GM12878 (cell line): ENCODE measurements at regions not wholly inside any gene's neighbourhood (a gene's known extent, or its start where the extent isn't known, plus 50 kb on each side); places are given as distances from the start of the nearest gene placed in this dataset.

ENCODE experiments used
- CREB1 ChIP-seq: IDR thresholded peaks from 2 replicates; pipeline ENCODE4 v1.6.1; 2012; ENCODE audit warnings: low read depth, mild to moderate bottlenecking, inconsistent platforms
- ESRRA ChIP-seq: IDR thresholded peaks from 2 replicates; pipeline ENCODE4 v1.6.1; 2012; ENCODE audit warnings: mild to moderate bottlenecking, low read length, improper control_type of control experiment
- ETV6 ChIP-seq, 2 experiments: fragments of 450-650 bp in 1 of 2; IDR thresholded peaks in 1 of 2; conservative IDR thresholded peaks in 1 of 2; 2 replicates each; pipeline ENCODE4 v1.6.1; 2014; ENCODE audit warnings: antibody characterized with exemption in 1 of 2, borderline replicate concordance in 1 of 2, low read depth in 1 of 2, mild to moderate bottlenecking in 1 of 2, moderate library complexity in 1 of 2
- KAT2A ChIP-seq: conservative IDR thresholded peaks from 2 replicates; pipeline ENCODE4 v1.6.1; 2011; ENCODE audit warnings: low read depth, low read length; ENCODE audit not compliant: control insufficient read depth
- MTA3 ChIP-seq: IDR thresholded peaks from 2 replicates; pipeline ENCODE4 v1.6.1; 2012; ENCODE audit warnings: low read length, inconsistent platforms, borderline replicate concordance
- MYC ChIP-seq: IDR thresholded peaks from 2 replicates; pipeline ENCODE4 v1.6.1; 2011; ENCODE audit warnings: mild to moderate bottlenecking, low read length, moderate library complexity, inconsistent platforms; ENCODE audit not compliant: insufficient read depth, insufficient replicate concordance, insufficient read length, severe bottlenecking
- POLR2A ChIP-seq: IDR thresholded peaks from 2 replicates; pipeline ENCODE4 v1.6.1; 2011; ENCODE audit warnings: low read depth, mild to moderate bottlenecking, low read length
- POLR2AphosphoS5 ChIP-seq: IDR thresholded peaks from 2 replicates; pipeline ENCODE4 v1.6.1; 2011; ENCODE audit warnings: mild to moderate bottlenecking, low read length, inconsistent platforms
- RAD21 ChIP-seq: IDR thresholded peaks from 2 replicates; pipeline ENCODE4 v1.6.1; 2011; ENCODE audit warnings: mild to moderate bottlenecking, low read depth, low read length, moderate library complexity; ENCODE audit not compliant: insufficient read depth
- SPI1 ChIP-seq: IDR thresholded peaks from 2 replicates; pipeline ENCODE4 v1.6.1; 2011; ENCODE audit warnings: low read depth, mild to moderate bottlenecking, low read length, moderate library complexity, borderline replicate concordance; ENCODE audit not compliant: insufficient read depth
- SUPT20H ChIP-seq: IDR thresholded peaks from 2 replicates; pipeline ENCODE4 v1.6.1; 2011; ENCODE audit warnings: low read depth, mild to moderate bottlenecking, low read length, moderate library complexity, borderline replicate concordance; ENCODE audit not compliant: control insufficient read depth
- ZSCAN29 ChIP-seq: fragments of 450-650 bp; IDR thresholded peaks from 2 replicates; pipeline ENCODE4 v1.6.1; 2017; ENCODE audit warnings: mild to moderate bottlenecking, moderate library complexity
- ZZZ3 ChIP-seq: IDR thresholded peaks from 2 replicates; pipeline ENCODE4 v1.6.1; 2011; ENCODE audit warnings: low read depth; ENCODE audit not compliant: control insufficient read depth, insufficient read length
- TF ChIP-seq, protein P1 (sequence below): fragments of 450-650 bp; IDR thresholded peaks from 2 replicates; pipeline ENCODE4 v1.6.1; 2016; ENCODE audit warnings: mild to moderate bottlenecking
- TF ChIP-seq, protein P2 (sequence below): fragments of 450-650 bp; IDR thresholded peaks from 2 replicates; pipeline ENCODE4 v1.6.1; 2017; ENCODE audit warnings: borderline replicate concordance
- TF ChIP-seq, protein P3 (sequence below): fragments of 450-650 bp; IDR thresholded peaks from 2 replicates; pipeline ENCODE4 v1.6.1; 2016; ENCODE audit warnings: mild to moderate bottlenecking, moderate library complexity, borderline replicate concordance
- TF ChIP-seq, protein P4 (sequence below): IDR thresholded peaks from 2 replicates; pipeline ENCODE4 v1.6.1; 2012; ENCODE audit warnings: low read depth, low read length, improper control_type of control experiment
- TF ChIP-seq, protein P5 (sequence below): IDR thresholded peaks from 2 replicates; pipeline ENCODE4 v1.6.1; 2011; ENCODE audit warnings: low read depth, low read length, improper control_type of control experiment, borderline replicate concordance
- TF ChIP-seq, protein P6 (sequence below): fragments of 450-650 bp; conservative IDR thresholded peaks from 2 replicates; pipeline ENCODE4 v1.6.1; 2017; ENCODE audit warnings: mild to moderate bottlenecking, moderate library complexity

DNA sequence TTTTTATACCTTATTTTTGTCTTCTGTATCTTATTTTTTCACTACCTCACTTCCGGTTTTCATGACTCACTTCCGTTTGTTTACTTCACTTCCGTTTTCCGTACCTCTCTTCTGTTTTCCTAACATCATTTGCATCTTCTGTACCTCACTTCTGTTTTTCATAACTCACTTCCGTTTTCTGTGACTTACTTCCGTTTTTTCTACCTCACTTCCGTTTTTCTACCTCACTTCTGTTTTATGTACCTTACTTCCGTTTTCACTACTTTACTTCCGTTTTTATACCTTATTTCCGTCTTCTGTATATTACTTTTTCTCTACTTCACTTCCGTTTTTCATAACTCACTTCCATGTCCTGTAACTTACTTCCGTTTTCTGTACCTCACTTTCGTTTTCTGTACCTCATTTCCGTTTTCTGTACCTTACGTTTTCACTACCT is 492.5 kb upstream of the AKR1E2 start (continued):
- TF ChIP-seq, protein P1, sequence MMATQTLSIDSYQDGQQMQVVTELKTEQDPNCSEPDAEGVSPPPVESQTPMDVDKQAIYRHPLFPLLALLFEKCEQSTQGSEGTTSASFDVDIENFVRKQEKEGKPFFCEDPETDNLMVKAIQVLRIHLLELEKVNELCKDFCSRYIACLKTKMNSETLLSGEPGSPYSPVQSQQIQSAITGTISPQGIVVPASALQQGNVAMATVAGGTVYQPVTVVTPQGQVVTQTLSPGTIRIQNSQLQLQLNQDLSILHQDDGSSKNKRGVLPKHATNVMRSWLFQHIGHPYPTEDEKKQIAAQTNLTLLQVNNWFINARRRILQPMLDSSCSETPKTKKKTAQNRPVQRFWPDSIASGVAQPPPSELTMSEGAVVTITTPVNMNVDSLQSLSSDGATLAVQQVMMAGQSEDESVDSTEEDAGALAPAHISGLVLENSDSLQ: 0 out of 2 replicates have a peak, but pooled peaks have one; percentile 8
- TF ChIP-seq SPI1: peak; percentile 68; the same call in 1 of the 2 replicates
- no peak for TF ChIP-seq MYC
- no peak for TF ChIP-seq ZZZ3
- no peak for TF ChIP-seq POLR2A
- TF ChIP-seq, protein P2, sequence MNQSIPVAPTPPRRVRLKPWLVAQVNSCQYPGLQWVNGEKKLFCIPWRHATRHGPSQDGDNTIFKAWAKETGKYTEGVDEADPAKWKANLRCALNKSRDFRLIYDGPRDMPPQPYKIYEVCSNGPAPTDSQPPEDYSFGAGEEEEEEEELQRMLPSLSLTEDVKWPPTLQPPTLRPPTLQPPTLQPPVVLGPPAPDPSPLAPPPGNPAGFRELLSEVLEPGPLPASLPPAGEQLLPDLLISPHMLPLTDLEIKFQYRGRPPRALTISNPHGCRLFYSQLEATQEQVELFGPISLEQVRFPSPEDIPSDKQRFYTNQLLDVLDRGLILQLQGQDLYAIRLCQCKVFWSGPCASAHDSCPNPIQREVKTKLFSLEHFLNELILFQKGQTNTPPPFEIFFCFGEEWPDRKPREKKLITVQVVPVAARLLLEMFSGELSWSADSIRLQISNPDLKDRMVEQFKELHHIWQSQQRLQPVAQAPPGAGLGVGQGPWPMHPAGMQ: no peak
- peak in 1 of 2 experiments; percentile 81; a peak in 3 of 4 replicates for TF ChIP-seq ETV6 (conservative IDR thresholded peaks at IDR 0.05 in 1 of 2, IDR thresholded peaks at IDR 0.05 in 1 of 2; ENCODE audit: borderline replicate concordance in 1 of 2, low read depth in 1 of 2)
- no peak for TF ChIP-seq KAT2A
- TF ChIP-seq ZSCAN29: no peak
- TF ChIP-seq RAD21: no peak
- no peak for TF ChIP-seq ESRRA
- no peak for TF ChIP-seq MTA3
- TF ChIP-seq, protein P3, sequence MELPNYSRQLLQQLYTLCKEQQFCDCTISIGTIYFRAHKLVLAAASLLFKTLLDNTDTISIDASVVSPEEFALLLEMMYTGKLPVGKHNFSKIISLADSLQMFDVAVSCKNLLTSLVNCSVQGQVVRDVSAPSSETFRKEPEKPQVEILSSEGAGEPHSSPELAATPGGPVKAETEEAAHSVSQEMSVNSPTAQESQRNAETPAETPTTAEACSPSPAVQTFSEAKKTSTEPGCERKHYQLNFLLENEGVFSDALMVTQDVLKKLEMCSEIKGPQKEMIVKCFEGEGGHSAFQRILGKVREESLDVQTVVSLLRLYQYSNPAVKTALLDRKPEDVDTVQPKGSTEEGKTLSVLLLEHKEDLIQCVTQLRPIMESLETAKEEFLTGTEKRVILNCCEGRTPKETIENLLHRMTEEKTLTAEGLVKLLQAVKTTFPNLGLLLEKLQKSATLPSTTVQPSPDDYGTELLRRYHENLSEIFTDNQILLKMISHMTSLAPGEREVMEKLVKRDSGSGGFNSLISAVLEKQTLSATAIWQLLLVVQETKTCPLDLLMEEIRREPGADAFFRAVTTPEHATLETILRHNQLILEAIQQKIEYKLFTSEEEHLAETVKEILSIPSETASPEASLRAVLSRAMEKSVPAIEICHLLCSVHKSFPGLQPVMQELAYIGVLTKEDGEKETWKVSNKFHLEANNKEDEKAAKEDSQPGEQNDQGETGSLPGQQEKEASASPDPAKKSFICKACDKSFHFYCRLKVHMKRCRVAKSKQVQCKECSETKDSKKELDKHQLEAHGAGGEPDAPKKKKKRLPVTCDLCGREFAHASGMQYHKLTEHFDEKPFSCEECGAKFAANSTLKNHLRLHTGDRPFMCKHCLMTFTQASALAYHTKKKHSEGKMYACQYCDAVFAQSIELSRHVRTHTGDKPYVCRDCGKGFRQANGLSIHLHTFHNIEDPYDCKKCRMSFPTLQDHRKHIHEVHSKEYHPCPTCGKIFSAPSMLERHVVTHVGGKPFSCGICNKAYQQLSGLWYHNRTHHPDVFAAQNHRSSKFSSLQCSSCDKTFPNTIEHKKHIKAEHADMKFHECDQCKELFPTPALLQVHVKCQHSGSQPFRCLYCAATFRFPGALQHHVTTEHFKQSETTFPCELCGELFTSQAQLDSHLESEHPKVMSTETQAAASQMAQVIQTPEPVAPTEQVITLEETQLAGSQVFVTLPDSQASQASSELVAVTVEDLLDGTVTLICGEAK: peak; percentile 83
- TF ChIP-seq, protein P4, sequence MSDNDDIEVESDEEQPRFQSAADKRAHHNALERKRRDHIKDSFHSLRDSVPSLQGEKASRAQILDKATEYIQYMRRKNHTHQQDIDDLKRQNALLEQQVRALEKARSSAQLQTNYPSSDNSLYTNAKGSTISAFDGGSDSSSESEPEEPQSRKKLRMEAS: no peak
- no peak for TF ChIP-seq POLR2AphosphoS5
- TF ChIP-seq, protein P5, sequence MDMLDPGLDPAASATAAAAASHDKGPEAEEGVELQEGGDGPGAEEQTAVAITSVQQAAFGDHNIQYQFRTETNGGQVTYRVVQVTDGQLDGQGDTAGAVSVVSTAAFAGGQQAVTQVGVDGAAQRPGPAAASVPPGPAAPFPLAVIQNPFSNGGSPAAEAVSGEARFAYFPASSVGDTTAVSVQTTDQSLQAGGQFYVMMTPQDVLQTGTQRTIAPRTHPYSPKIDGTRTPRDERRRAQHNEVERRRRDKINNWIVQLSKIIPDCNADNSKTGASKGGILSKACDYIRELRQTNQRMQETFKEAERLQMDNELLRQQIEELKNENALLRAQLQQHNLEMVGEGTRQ: no peak
- TF ChIP-seq, protein P6, sequence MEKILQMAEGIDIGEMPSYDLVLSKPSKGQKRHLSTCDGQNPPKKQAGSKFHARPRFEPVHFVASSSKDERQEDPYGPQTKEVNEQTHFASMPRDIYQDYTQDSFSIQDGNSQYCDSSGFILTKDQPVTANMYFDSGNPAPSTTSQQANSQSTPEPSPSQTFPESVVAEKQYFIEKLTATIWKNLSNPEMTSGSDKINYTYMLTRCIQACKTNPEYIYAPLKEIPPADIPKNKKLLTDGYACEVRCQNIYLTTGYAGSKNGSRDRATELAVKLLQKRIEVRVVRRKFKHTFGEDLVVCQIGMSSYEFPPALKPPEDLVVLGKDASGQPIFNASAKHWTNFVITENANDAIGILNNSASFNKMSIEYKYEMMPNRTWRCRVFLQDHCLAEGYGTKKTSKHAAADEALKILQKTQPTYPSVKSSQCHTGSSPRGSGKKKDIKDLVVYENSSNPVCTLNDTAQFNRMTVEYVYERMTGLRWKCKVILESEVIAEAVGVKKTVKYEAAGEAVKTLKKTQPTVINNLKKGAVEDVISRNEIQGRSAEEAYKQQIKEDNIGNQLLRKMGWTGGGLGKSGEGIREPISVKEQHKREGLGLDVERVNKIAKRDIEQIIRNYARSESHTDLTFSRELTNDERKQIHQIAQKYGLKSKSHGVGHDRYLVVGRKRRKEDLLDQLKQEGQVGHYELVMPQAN: no peak
- no peak for TF ChIP-seq SUPT20H
- TF ChIP-seq CREB1: 0 out of 2 replicates have a peak, but pooled peaks have one; percentile 26
